ENCODE measurements at regions not wholly inside any gene's neighbourhood (a gene's known extent, or its start where the extent isn't known, plus 50 kb on each side); places are given as distances from the start of the nearest gene placed in this dataset.
"Not testable (repeated sequence)": the region's sequence is repeated elsewhere in the genome, so short reads cannot be mapped to it uniquely, and the experiment has no call there.

DNA sequence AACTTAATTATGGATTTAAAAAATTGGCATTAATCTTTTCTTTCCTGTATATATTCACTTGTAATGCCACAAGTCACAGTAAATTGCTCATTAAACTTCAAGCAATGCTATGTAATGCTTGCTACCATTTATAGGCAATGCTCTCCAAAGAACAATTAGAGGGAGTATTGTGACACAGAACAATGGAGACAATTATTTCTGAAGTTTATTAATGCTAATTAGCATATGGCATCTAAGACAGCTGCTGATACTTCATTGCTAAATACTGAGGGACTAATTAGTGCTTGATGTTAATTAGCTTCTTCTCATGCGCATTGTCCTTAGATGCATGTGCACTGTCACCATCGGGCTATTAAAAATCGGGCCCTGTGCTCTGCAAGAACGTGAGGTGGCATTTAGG is 1012.8 kb downstream of the SOCS6 start:
- no peak overlapping the region for H3K27ac ChIP-seq
- H3K4me1 ChIP-seq, result no peaks in the 10 kb centered on the region
- TF ChIP-seq Cebpa-rat (IDR thresholded peaks at IDR 0.05), result no peak
- H3K27me3 ChIP-seq, result no peaks in the 10 kb centered on the region
- H4K20me1 ChIP-seq, result no peaks in the 10 kb centered on the region
- H3K4me2 ChIP-seq, result no peak overlapping the region
- H3K36me3 ChIP-seq, result no peaks in the 10 kb centered on the region
- H3K4me3 ChIP-seq, result no peak overlapping the region
- no peaks in the 10 kb centered on the region for H3K9me3 ChIP-seq
- H3K9ac ChIP-seq, result no peak overlapping the region

GRCh38 chr18:71294201-71294600 is 1005.4 kb downstream of the SOCS6 start:
- H3K9me3 ChIP-seq, H3K27ac ChIP-seq, H3K9ac ChIP-seq, H3K4me1 ChIP-seq, H4K20me1 ChIP-seq, H3K4me3 ChIP-seq, H3K4me2 ChIP-seq, H3K36me3 ChIP-seq, H3K27me3 ChIP-seq: not testable (repeated sequence)

DNA sequence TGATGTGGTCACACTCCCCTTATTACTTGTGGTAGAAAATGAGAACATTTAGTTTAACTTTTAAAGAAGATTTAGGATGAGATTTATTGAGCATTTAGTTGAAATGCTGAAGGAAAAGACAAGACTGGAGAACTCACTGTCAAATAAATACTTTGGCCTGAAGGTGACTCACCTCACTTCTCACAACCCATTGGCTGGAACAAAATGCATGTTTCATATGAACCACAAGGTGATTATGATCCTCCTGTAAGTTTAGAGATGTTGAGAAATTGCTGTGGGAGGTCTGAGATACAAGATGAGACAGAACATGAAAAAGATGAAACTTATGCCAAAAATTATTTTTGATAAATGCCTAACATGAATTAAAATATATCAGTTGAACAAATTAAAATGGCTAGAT is 1004.5 kb downstream of the SOCS6 start:
- H3K4me3 ChIP-seq, result no peak overlapping the region

GRCh38 chr18:71287268-71287667 is 998.4 kb downstream of the SOCS6 start:
- H3K4me2 ChIP-seq, result no peak overlapping the region
- H4K20me1 ChIP-seq, result no peaks in the 10 kb centered on the region
- no peaks in the 10 kb centered on the region for H3K27me3 ChIP-seq
- H3K4me1 ChIP-seq, result no peaks in the 10 kb centered on the region
- H3K36me3 ChIP-seq, result no peaks in the 10 kb centered on the region
- H3K27ac ChIP-seq, result no peak overlapping the region
- no peaks in the 10 kb centered on the region for H3K9me3 ChIP-seq
- no peak for TF ChIP-seq Cebpa-rat (IDR thresholded peaks at IDR 0.05)
- no peak overlapping the region for H3K4me3 ChIP-seq
- no peak overlapping the region for H3K9ac ChIP-seq

More for the DNA sequence above, 1004.5 kb downstream of the SOCS6 start:
- no peak overlapping the region for H3K4me2 ChIP-seq
- no peaks in the 10 kb centered on the region for H3K36me3 ChIP-seq
- H3K9ac ChIP-seq, result no peak overlapping the region
- H4K20me1 ChIP-seq, result no peaks in the 10 kb centered on the region
- no peaks in the 10 kb centered on the region for H3K27me3 ChIP-seq
- no peaks in the 10 kb centered on the region for H3K9me3 ChIP-seq
- no peak for TF ChIP-seq Cebpa-rat (IDR thresholded peaks at IDR 0.05)
- H3K4me1 ChIP-seq, result no peaks in the 10 kb centered on the region
- H3K27ac ChIP-seq, result no peak overlapping the region

DNA sequence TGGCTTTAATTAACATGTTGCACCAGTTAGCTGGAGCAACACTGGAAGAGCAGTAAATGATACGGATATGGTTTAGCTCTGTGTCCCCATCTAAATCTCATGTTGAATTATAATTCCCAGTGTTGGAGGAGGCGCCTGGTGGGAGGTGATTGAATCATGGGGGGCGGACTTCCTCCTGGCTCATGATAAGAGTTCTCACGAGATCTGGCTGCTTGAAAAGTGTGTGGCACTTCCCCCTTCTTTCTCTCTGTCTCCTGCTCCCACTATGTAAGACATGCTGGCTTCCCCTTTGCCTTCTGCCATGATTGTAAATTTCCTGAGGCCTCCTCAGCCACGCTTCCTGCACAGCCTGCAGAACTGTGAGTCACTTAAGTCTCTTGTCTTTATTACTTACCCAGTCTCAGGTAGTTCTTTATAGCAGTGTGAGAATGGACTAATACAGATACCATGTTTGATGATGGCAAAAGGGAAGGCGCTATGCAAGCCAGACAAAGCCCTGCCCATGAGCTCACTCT is 963.6 kb downstream of the SOCS6 start:
- no peak overlapping the region for H3K27ac ChIP-seq
- no peaks in the 10 kb centered on the region for H3K36me3 ChIP-seq
- no peaks in the 10 kb centered on the region for H3K9me3 ChIP-seq
- no peaks in the 10 kb centered on the region for H4K20me1 ChIP-seq
- H3K4me1 ChIP-seq, result no peaks in the 10 kb centered on the region
- no peak overlapping the region for H3K4me3 ChIP-seq
- no peak overlapping the region for H3K9ac ChIP-seq
- no peak for TF ChIP-seq Cebpa-rat (IDR thresholded peaks at IDR 0.05)
- H3K27me3 ChIP-seq, result no peaks in the 10 kb centered on the region
- H3K4me2 ChIP-seq, result no peak overlapping the region

DNA sequence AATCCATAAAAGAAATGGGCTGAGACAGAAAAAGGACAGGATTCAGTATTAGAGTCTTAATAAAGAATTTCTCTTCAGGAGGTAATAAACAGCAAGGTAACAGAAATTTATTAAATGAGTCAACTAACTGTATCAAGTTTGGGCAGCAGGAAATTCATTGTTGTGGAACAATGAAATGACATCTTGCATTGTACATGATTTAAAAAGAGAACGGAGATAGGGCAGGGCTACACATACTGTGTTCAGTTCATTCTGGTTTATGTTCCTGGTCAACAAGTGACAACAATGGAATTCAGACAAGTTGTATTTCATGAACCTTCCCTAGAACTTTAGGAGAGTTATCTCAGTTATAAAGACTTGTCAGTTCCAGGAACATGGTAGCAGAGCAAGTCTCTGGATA is 961.3 kb downstream of the SOCS6 start:
- H4K20me1 ChIP-seq, result no peaks in the 10 kb centered on the region
- no peaks in the 10 kb centered on the region for H3K4me1 ChIP-seq
- no peaks in the 10 kb centered on the region for H3K36me3 ChIP-seq
- H3K9ac ChIP-seq, result no peak overlapping the region
- no peaks in the 10 kb centered on the region for H3K27me3 ChIP-seq
- no peak overlapping the region for H3K4me2 ChIP-seq
- TF ChIP-seq Cebpa-rat (IDR thresholded peaks at IDR 0.05), result no peak
- no peak overlapping the region for H3K27ac ChIP-seq
- H3K4me3 ChIP-seq, result no peak overlapping the region
- H3K9me3 ChIP-seq, result no peaks in the 10 kb centered on the region

DNA sequence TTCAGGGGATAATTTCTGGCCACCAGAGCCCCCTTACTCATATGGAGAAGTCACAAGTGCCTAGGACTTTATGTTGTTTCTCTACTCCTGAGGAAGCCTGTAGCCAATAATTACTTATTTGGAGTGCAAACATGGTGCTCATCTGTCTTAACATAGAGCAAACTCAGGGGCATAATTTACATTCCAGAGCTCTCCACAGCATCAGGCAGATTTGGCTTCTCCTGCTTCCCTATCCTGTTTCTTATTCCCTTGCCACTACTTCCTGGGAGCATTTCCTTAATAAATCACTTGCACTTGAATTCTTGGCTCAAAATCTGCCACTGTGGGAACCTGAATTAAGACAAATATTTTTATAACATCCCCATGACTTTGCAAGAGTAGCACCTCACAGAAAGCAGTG is 960.9 kb downstream of the SOCS6 start:
- no peak overlapping the region for H3K4me2 ChIP-seq
- H3K4me1 ChIP-seq, result no peaks in the 10 kb centered on the region
- H4K20me1 ChIP-seq, result no peaks in the 10 kb centered on the region
- no peaks in the 10 kb centered on the region for H3K36me3 ChIP-seq
- no peak for TF ChIP-seq Cebpa-rat (IDR thresholded peaks at IDR 0.05)
- H3K4me3 ChIP-seq, result no peak overlapping the region
- H3K27ac ChIP-seq, result no peak overlapping the region
- H3K9me3 ChIP-seq, result no peaks in the 10 kb centered on the region
- H3K9ac ChIP-seq, result no peak overlapping the region
- no peaks in the 10 kb centered on the region for H3K27me3 ChIP-seq

DNA sequence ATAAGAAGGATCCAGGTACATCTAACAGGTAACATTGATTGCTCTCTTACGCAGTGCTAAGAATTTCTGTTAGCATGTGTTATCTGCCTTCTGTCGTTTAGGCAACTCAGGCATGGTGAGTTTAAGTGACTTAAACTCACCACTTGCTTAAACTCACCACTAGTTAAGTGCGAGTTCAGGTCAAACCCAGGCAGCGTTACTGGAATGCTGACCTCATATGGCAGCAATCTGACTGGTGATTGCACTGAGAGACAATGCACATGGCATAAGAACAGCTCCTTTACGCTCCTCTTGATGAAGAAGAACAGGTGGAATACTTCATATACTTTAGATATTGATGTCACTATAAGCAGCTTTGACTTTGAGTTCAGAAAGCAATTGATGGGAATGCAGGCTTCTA is 954.1 kb downstream of the SOCS6 start:
- no peaks in the 10 kb centered on the region for H3K4me1 ChIP-seq
- no peaks in the 10 kb centered on the region for H3K27me3 ChIP-seq
- no peaks in the 10 kb centered on the region for H3K9me3 ChIP-seq
- H4K20me1 ChIP-seq, result no peaks in the 10 kb centered on the region
- H3K27ac ChIP-seq, result no peak overlapping the region
- no peak overlapping the region for H3K4me2 ChIP-seq
- no peaks in the 10 kb centered on the region for H3K36me3 ChIP-seq
- no peak overlapping the region for H3K4me3 ChIP-seq
- H3K9ac ChIP-seq, result no peak overlapping the region
- no peak for TF ChIP-seq Cebpa-rat (IDR thresholded peaks at IDR 0.05)

GRCh38 chr18:71238974-71239624 is 950.3 kb downstream of the SOCS6 start:
- TF ChIP-seq Cebpa-rat (IDR thresholded peaks at IDR 0.05), result no peak
- no peak overlapping the region for H3K27ac ChIP-seq
- H3K9ac ChIP-seq, result no peak overlapping the region
- no peak overlapping the region for H3K4me2 ChIP-seq
- no peaks in the 10 kb centered on the region for H3K4me1 ChIP-seq
- H3K27me3 ChIP-seq, result no peaks in the 10 kb centered on the region
- no peaks in the 10 kb centered on the region for H3K9me3 ChIP-seq
- no peak overlapping the region for H3K4me3 ChIP-seq
- no peaks in the 10 kb centered on the region for H3K36me3 ChIP-seq
- no peaks in the 10 kb centered on the region for H4K20me1 ChIP-seq

- no peaks in the 10 kb centered on the region for H3K4me1 ChIP-seq
- H3K36me3 ChIP-seq, result no peaks in the 10 kb centered on the region
- H3K27ac ChIP-seq, result no peak overlapping the region
- no peak overlapping the region for H3K4me2 ChIP-seq
- no peaks in the 10 kb centered on the region for H4K20me1 ChIP-seq
- no peak overlapping the region for H3K9ac ChIP-seq
- no peak for TF ChIP-seq Cebpa-rat (IDR thresholded peaks at IDR 0.05)
- no peaks in the 10 kb centered on the region for H3K27me3 ChIP-seq
- no peak overlapping the region for H3K4me3 ChIP-seq
- H3K9me3 ChIP-seq, result no peaks in the 10 kb centered on the region
These were observed 948.8 kb downstream of the SOCS6 start for GRCh38 chr18:71237641-71238040.

GRCh38 chr18:71233177-71233576 is 944.3 kb downstream of the SOCS6 start:
- Histone ChIP-seq H3K36me3 (no peaks in the 10 kb centered on the region), H3K4me1 (no peaks in the 10 kb centered on the region), H3K9ac (no peak overlapping the region), H3K4me3 (no peak overlapping the region), H3K4me2 (no peak overlapping the region), H3K9me3 (no peaks in the 10 kb centered on the region), H4K20me1 (no peaks in the 10 kb centered on the region), H3K27ac (no peak overlapping the region), H3K27me3 (no peaks in the 10 kb centered on the region)
- no peak for TF ChIP-seq Cebpa-rat (IDR thresholded peaks at IDR 0.05)

Measured in BLaER1 (cell line).